Neural cell (in vitro differentiated cells): ENCODE measurements at regions not wholly inside any gene's neighbourhood (a gene's known extent, or its start where the extent isn't known, plus 50 kb on each side); places are given as distances from the start of the nearest gene placed in this dataset.

Experiments used
- H2AFZ ChIP-seq: fragments of 200-600, 300-800 bp; sonication (generic), shearing (Covaris generic); 2 replicates; pipeline ENCODE4 v1.6.0; 2014; ENCODE audit warnings: low read depth, mild to moderate bottlenecking, antibody characterized with exemption, low read length, moderate library complexity
- H3F3A ChIP-seq: fragments of 200-600 bp; shearing (Covaris generic); 2 replicates; pipeline ENCODE4 v1.6.1; 2016; ENCODE audit warnings: mild to moderate bottlenecking, moderate library complexity, mixed read lengths, antibody characterized with exemption, low read length; ENCODE audit not compliant: insufficient read depth, poor library complexity, severe bottlenecking
- H3K27ac ChIP-seq: fragments of 200-600, 300-800 bp; sonication (generic), shearing (Covaris generic); 2 replicates; pipeline ENCODE4 v1.5.1; 2014; ENCODE audit warnings: mild to moderate bottlenecking, low read length, moderate library complexity
- H3K27me3 ChIP-seq: fragments of 300-800, 200-600 bp; sonication (generic), shearing (Covaris generic); 2 replicates; pipeline ENCODE4 v1.6.0; 2014; ENCODE audit warnings: mild to moderate bottlenecking, low read depth, low read length, moderate library complexity; ENCODE audit not compliant: insufficient read depth
- H3K36me3 ChIP-seq: fragments of 300-800, 200-600 bp; sonication (generic), shearing (Covaris generic); 2 replicates; pipeline ENCODE4 v1.5.1; 2014; ENCODE audit warnings: mild to moderate bottlenecking, antibody characterized with exemption, low read length, moderate library complexity; ENCODE audit not compliant: insufficient read depth
- H3K4me2 ChIP-seq: fragments of 300-800, 200-600 bp; sonication (generic), shearing (Covaris generic); 2 replicates; pipeline ENCODE4 v1.6.0; 2014; ENCODE audit warnings: mild to moderate bottlenecking, low read length
- H3K4me3 ChIP-seq: fragments of 300-800, 200-600 bp; sonication (generic), shearing (Covaris generic); 2 replicates; pipeline ENCODE4 v1.5.1; 2014; ENCODE audit warnings: mild to moderate bottlenecking, low read length, moderate library complexity
- H3K79me2 ChIP-seq: fragments of 200-600 bp; shearing (Covaris generic); replicated peaks from 2 replicates; pipeline ENCODE4 v1.6.0; 2014; ENCODE audit warnings: mild to moderate bottlenecking, low read length, moderate library complexity; ENCODE audit not compliant: insufficient read depth
- H3K9ac ChIP-seq: fragments of 300-800, 200-600 bp; sonication (generic), shearing (Covaris generic); 2 replicates; pipeline ENCODE4 v1.6.1; 2016; ENCODE audit warnings: mild to moderate bottlenecking, low read length, mixed read lengths
- H3K9me2 ChIP-seq: fragments of 200-600 bp; shearing (Covaris generic); 2 replicates; pipeline ENCODE4 v1.6.1; 2016; ENCODE audit warnings: mild to moderate bottlenecking, low read length, mixed read lengths; ENCODE audit not compliant: insufficient read depth
- H3K9me3 ChIP-seq: fragments of 200-600, 300-800 bp; sonication (generic), shearing (Covaris generic); 2 replicates; pipeline ENCODE4 v1.6.1; 2016; ENCODE audit warnings: mild to moderate bottlenecking, mixed run types, low read length, moderate library complexity, mixed read lengths
- H4K20me1 ChIP-seq: fragments of 200-600 bp; shearing (Covaris generic); 2 replicates; pipeline ENCODE4 v1.6.1; 2016; ENCODE audit warnings: mild to moderate bottlenecking, mixed run types; ENCODE audit not compliant: insufficient read depth
- EP300 ChIP-seq: fragments of 450-650 bp; conservative IDR thresholded peaks from 2 replicates; pipeline ENCODE4 v1.6.1; 2014; ENCODE audit warnings: antibody characterized with exemption, mild to moderate bottlenecking, moderate library complexity; ENCODE audit not compliant: poor library complexity, severe bottlenecking
- EZH2 ChIP-seq: fragments of 200-600, 300-800 bp; shearing (Covaris generic), sonication (generic); IDR thresholded peaks from 2 replicates; pipeline ENCODE4 v1.6.1; 2014; ENCODE audit warnings: antibody characterized with exemption, low read length, borderline replicate concordance, mild to moderate bottlenecking; ENCODE audit not compliant: insufficient read depth, poor library complexity, severe bottlenecking
- MXI1 ChIP-seq: fragments of 450-650 bp; conservative IDR thresholded peaks from 2 replicates; pipeline ENCODE4 v1.6.1; 2014; ENCODE audit warnings: antibody characterized with exemption, mild to moderate bottlenecking; ENCODE audit not compliant: poor library complexity, severe bottlenecking
- POLR2AphosphoS5 ChIP-seq: IDR thresholded peaks from 2 replicates; pipeline ENCODE4 v1.6.1; 2012
- RAD21 ChIP-seq: fragments of 450-650 bp; conservative IDR thresholded peaks from 2 replicates; pipeline ENCODE4 v1.6.1; 2014; ENCODE audit warnings: antibody characterized with exemption, mild to moderate bottlenecking, moderate library complexity
- SMC3 ChIP-seq: fragments of 450-650 bp; conservative IDR thresholded peaks from 2 replicates; pipeline ENCODE4 v1.6.1; 2014; ENCODE audit warnings: antibody characterized with exemption, mild to moderate bottlenecking, moderate library complexity; ENCODE audit not compliant: poor library complexity
- TAF1 ChIP-seq: IDR thresholded peaks from 2 replicates; pipeline ENCODE4 v1.6.1; 2012; ENCODE audit warnings: low read depth
- TF ChIP-seq, protein P1 (sequence below): fragments of 450-650 bp; IDR thresholded peaks from 2 replicates; pipeline ENCODE4 v1.5.1; 2014; ENCODE audit warnings: antibody characterized with exemption, mild to moderate bottlenecking, moderate library complexity; ENCODE audit not compliant: poor library complexity, severe bottlenecking
- TF ChIP-seq, protein P2 (sequence below): IDR thresholded peaks from 2 replicates; pipeline ENCODE4 v1.6.1; 2012; ENCODE audit warnings: borderline replicate concordance

DNA sequence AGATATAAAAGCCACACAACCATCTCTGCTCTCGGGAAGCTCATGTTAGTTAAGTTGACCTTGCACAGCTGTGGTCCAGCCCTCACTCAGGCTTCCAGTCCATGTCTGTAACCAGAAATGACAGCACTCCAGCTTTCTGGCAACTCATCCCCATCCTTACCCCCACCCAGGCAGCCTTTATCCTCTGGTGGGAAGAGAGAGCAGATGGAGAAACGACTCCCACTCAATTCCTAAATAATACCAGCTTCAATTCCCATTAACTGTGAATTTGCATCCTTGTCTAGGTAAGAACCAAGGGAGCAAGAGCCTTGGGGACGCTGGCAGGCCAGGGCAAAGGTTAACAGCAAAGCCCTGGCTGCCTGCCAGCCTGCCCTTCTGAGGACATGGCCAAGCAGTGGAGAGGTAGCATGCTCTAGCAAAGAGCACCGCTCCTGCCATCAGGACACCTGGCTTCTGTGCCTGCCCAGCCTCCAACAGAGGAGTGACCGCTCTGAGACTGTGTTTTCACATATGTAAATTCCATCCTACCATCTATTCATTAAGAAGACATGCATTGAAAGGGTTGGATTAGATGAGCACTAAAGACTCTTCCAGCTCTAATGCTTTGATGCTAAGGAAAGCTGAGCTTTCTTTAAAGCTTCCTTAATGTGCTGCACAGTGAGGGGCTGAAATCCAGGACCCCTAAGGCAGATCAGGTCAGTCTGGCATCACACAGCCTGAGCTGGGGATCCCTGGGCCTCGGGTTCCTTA lies 236.1 kb downstream of the GRIN2B start:
- TF ChIP-seq EZH2: no peak
- TF ChIP-seq, protein P1, sequence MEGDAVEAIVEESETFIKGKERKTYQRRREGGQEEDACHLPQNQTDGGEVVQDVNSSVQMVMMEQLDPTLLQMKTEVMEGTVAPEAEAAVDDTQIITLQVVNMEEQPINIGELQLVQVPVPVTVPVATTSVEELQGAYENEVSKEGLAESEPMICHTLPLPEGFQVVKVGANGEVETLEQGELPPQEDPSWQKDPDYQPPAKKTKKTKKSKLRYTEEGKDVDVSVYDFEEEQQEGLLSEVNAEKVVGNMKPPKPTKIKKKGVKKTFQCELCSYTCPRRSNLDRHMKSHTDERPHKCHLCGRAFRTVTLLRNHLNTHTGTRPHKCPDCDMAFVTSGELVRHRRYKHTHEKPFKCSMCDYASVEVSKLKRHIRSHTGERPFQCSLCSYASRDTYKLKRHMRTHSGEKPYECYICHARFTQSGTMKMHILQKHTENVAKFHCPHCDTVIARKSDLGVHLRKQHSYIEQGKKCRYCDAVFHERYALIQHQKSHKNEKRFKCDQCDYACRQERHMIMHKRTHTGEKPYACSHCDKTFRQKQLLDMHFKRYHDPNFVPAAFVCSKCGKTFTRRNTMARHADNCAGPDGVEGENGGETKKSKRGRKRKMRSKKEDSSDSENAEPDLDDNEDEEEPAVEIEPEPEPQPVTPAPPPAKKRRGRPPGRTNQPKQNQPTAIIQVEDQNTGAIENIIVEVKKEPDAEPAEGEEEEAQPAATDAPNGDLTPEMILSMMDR: no peak
- no peak for TF ChIP-seq EP300
- no peak for TF ChIP-seq TAF1
- no peak for TF ChIP-seq SMC3
- TF ChIP-seq POLR2AphosphoS5: no peak
- no peak for TF ChIP-seq MXI1
- TF ChIP-seq, protein P2, sequence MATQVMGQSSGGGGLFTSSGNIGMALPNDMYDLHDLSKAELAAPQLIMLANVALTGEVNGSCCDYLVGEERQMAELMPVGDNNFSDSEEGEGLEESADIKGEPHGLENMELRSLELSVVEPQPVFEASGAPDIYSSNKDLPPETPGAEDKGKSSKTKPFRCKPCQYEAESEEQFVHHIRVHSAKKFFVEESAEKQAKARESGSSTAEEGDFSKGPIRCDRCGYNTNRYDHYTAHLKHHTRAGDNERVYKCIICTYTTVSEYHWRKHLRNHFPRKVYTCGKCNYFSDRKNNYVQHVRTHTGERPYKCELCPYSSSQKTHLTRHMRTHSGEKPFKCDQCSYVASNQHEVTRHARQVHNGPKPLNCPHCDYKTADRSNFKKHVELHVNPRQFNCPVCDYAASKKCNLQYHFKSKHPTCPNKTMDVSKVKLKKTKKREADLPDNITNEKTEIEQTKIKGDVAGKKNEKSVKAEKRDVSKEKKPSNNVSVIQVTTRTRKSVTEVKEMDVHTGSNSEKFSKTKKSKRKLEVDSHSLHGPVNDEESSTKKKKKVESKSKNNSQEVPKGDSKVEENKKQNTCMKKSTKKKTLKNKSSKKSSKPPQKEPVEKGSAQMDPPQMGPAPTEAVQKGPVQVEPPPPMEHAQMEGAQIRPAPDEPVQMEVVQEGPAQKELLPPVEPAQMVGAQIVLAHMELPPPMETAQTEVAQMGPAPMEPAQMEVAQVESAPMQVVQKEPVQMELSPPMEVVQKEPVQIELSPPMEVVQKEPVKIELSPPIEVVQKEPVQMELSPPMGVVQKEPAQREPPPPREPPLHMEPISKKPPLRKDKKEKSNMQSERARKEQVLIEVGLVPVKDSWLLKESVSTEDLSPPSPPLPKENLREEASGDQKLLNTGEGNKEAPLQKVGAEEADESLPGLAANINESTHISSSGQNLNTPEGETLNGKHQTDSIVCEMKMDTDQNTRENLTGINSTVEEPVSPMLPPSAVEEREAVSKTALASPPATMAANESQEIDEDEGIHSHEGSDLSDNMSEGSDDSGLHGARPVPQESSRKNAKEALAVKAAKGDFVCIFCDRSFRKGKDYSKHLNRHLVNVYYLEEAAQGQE: no peak
- no peak for TF ChIP-seq RAD21
- Histone ChIP-seq H3K9me2 (no peaks in the 10 kb centered on the region), H3K27me3 (no peaks in the 10 kb centered on the region), H3K4me3 (no peak overlapping the region), H3K79me2 (no peaks in the 10 kb centered on the region), H3K9me3 (no peaks in the 10 kb centered on the region), H2AFZ (no peak overlapping the region), H3K9ac (no peak overlapping the region), H3K27ac (no peak overlapping the region), H3F3A (no peaks in the 10 kb centered on the region), H3K36me3 (no peaks in the 10 kb centered on the region), H3K4me2 (no peak overlapping the region), H4K20me1 (no peaks in the 10 kb centered on the region)

DNA sequence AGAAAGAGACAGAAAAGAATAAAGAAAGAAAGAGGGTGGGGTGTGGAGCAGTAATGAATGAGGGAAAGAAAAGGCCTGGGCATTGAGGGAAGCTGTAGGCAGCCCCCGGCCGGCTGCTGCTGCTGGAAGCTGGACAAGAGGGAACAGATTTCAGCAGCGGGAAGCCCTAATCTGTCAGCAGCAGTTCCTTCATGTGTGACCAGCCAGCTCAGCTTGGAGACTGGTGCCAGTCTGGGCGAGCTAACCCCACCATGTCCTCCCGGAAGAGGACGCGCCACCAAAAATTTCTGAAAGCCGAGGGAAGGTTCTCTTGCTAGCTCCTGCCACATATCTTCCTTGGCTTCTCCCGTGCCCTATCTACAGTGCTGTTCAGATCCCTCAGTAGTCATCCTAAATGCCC lies 236.8 kb downstream of the GRIN2B start:
- TF ChIP-seq, protein P2: no peak
- Histone ChIP-seq H3K27ac (no peak overlapping the region), H3K4me3 (no peak overlapping the region), H3K9ac (no peak overlapping the region), H3K79me2 (no peaks in the 10 kb centered on the region), H2AFZ (no peak overlapping the region), H3K36me3 (no peaks in the 10 kb centered on the region), H3K4me2 (no peak overlapping the region), H3K27me3 (no peaks in the 10 kb centered on the region), H3K9me3 (no peaks in the 10 kb centered on the region), H4K20me1 (no peaks in the 10 kb centered on the region), H3F3A (no peaks in the 10 kb centered on the region), H3K9me2 (no peaks in the 10 kb centered on the region)
